SIG-M5 treated with dmso at 0.1 percent for 504 hours (cell line): ENCODE measurements at regions not wholly inside any gene's neighbourhood (a gene's known extent, or its start where the extent isn't known, plus 50 kb on each side); places are given as distances from the start of the nearest gene placed in this dataset.
"Not testable (repeated sequence)": the region's sequence is repeated elsewhere in the genome, so short reads cannot be mapped to it uniquely, and the experiment has no call there.

Source experiments
- DNase-seq: peaks from one replicate; lab custom pipeline; 2025; ENCODE audit not compliant: unreplicated experiment; lab: John Stamatoyannopoulos, UW

DNA sequence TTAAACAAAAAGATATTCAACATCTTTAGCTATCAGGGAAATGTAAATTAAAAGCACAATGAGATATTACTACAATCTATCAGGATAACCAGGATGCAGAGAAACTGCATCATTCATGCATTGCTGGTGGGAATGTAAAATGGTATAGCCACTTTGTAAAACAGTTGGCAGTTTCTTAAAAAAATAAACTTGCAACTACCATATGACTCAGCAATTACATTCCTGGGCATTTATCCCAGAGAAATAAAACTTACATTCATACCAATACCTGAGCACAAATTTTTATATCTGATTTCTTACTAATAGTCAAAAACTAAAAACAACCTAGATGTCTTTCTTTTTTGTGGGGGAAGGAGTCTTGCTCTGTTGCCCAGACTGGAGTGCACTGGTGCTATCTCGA, 190.3 kb upstream of the TAB2 start:
- DNase-seq: no peak

DNA sequence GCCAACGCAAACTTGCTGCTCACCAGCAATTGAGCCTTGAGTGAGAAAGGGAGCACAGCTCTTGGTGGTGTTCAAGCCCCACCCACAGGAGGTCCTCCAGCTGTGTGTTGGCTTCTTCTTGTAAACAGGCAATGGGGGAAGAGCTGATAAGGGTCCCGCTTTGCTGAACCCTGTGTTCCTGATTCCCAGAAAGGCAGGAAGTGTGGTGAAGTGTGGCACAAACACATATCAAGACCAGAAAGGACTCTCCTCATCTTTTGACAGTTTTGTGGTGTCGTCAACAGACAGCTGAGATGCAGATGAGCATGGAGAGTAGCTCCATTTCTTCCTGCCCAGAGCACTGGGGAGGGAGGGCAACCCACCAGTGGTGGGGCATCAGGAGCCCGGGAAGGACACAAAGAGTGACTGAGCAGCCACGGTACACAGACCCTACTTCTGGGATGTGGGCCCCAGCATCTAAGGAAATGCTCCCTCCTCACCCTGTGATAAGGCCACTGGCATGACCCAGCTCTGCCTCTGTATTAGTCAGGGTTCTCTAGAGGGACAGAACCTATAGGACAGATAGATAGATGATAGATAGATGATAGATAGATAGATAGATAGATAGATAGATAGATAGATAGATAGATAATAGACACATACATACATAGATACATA, 188.9 kb upstream of the TAB2 start:
- no peak for DNase-seq

DNA sequence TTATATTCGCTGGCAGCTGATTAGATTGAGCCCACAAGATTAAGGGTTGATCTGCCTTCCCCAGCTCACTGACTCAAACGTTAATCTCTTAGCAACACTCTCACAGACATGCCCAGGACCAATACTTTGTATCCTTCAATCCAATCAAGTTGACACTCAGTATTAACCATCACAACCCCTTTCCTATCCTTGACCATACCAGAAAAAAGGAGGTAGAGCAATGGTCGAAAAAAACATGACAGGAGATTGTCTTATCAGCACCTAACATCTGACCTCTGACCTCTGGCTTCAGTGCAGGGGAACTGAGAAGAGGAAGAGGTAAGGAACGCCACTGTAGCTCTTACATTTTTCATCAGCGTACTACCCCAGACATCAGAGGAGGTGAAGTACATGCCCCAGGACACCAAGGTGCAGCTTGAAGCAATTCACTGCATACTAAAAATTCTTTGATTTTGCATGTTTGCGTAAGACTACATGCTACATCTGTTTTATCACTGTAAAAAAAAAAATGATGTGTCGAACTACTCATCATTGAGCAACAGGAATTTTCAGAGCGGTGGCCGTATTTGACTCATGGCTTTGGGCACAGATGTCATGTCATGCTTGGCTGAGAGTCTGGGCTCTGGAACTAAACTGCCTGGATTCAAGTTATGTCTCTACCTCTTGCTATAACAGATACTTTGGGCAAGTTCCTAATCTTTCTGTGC, 188.0 kb upstream of the TAB2 start:
- DNase-seq: peak; percentile 63

DNA sequence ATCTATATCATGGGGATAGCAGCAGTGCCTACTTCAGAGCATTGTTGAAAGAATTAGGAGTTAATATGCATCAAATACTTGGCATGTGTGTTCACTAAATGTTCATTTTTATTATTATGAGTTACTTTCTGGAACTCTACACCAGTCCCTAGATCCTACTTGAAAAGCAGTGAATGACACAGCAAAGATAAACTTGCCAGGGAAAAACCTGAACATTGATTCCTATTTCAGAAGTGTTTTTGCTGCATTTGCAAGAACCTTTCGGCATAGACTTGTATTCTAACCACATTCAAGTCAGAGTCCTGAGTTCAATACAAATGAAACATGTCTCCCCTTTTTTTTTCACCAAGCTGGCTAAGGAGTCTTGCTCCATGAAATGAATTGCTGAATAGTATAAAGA, 187.4 kb upstream of the TAB2 start:
- no peak for DNase-seq

DNA sequence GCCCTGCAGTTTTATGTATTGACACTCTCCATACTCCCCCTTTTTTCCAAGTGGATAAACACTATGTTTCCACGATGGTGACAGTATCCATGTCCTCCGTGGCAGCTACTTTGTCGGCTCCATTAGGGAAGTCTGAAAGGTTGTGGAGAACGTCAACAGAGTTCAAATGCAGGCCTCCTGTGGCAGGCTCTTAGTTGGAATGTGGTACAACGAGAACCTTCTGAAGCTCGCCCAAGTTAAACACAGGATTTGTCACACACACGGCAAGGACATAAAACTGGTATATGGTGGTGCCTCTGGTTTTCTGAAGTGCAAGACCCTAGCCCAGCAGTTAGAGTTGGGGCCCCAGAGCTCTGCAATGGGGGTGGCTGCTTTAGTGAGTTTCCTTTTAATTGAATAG, 187.0 kb upstream of the TAB2 start:
- peak; percentile 17 for DNase-seq

DNA sequence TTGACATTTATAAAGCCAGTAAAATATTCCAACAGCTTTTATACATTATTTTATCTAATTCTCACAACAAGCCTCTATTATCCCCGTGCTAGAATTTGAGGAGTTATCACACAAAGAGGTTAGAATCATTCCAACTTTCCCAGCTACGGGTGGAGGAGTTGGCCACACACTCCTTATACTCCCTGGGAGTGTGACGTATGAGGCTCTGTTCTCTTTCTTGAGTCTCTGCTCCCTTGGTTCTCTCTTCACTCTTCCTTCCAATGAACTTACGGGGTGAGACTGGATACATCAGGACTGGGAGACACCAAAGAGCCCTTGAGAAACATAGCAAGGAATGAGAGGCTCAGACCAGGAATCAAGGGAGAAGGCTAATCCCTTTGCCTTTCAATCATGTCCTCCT, 185.6 kb upstream of the TAB2 start:
- DNase-seq: no peak

DNA sequence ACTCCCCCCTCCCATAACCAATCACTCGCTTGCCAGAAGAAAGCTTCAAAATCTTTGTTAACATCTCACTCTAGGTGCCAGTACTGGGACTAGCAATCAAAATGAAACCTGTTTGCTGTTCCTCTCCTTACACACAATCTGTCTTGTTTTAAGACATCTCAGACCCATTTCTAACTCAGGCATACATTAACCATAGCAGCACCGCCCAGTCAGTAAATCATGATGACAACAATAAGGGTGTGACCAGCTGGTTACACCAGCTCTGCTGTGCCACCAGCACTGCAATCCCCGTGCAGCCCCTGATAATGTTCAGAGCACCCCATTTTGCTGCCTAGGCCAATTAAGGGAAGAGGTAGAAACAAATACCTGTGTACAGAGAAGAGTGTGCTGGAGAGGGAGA, 185.2 kb upstream of the TAB2 start:
- DNase-seq: no peak

DNA sequence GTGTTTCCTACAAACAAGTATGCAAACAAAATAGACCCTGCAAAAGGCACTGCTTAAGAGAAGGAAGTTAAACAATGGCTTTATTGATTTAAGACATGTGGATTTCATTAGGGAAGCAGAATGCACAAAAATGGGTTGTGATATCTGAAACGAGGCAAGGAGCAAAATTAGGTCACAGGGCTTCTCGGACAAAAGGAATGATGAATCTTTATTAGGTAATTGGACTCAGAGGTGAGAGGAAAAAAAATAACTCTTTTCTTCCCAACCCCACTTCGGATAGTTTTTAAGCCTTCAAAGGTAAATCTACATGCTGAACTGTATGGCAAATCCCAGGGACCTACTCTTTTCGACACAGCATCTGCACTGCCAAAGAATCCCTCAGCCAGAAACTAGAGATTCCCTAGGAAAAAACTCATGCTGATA, 183.0 kb upstream of the TAB2 start:
- no peak for DNase-seq

DNA sequence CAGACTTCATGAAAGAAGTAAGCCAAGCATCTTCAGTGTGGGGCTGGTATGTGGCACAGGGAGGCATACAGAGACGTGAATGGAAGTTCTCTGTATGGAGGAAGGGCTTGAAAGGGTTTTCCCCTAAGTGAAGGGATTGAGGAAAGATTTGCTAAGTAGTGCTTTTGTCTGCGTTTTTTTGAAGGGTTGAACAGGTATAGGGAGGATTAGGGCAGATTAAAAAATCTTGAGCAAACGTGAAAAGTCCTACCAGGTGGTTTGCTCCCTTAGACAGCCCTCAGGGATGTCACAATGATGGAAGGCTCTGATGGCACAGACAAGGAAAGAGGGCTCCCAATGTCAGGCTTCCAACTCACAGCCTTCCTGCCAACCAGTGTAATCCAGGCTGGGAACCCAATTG, 181.7 kb upstream of the TAB2 start:
- DNase-seq: no peak

DNA sequence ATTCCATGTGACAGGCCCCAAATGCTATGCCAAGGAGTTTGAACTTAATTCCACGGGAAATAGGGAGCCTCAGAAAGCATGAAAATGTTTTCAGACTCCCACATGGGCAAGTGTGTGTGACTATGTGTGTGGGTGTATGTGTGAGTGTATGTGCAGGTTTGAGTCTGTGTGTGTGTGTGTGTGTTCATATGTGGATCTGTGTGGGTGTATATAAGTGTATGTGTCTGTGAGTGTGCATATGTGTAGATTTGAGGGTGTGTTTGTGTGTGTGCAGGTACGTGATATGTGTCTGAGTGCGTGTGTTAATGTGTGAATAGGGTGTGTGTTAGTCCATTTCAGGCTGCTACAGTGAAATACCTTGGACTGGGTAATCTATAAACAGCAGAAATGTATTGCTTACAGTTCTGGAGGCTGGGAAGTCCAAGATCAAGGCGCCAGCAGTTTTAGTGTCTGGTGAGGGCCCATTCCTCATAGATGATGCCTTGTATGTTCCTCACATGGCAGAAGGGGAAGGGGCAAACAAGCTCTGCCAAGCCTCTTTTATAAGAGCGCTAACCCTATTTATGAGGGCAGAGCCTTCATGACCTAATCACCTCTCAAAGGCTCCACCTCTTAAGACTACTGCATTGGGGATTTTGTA, 181.1 kb upstream of the TAB2 start:
- DNase-seq: no peak

DNA sequence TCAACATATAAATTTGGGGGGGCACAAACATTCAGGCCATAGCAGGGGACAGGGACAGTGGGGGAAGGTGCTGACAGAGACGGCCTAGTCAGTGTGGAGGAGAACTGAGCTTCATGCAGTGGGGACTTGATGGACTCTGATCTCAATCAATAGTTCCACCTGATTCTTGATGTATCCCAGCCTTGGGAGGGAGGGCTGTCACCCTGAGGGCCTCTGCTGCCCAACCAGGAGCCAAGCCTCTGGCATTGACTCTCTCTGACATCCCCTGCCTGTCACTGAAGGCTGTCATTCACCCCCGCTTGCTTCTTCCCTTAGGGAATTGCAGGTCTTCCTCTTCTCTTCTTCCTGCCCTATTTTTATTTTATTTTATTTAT, 180.6 kb upstream of the TAB2 start:
- no peak for DNase-seq

DNA sequence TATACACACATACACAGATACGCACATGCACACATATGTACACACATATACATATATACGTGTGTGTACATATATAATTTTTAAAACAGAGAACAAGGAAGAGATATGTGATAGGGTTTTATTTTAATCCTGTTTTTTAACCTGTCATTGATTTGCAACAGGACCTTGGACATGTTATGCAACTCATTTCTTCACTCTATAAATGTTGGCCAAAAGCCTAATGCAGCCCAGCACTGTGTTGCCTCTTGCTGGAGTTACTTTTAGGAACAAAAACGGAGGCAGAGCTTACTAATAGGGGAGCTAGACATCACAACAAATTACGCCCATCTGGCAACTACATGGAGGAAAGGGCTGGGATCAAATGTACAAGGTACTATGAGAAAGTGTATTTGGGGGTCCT, 179.9 kb upstream of the TAB2 start:
- no peak for DNase-seq

DNA sequence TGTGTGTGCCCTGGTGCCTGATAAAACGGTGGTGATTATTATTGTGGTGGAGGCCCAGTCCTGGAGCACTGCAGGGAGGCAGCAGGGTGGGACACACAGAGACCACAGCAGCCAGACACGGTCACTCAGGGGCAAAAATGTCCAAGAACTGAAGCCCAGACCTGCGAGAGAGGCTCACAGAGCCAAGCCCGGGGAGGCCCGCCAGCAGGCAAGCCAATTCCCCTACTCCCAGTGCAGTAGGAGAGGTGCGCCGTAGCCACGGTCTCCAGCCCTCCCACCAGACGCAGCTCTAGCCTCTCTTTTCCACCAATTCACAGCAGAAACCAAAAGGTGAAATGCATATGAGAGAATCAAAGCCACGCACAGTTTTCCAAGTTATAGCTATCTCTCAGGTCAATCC, 179.4 kb upstream of the TAB2 start:
- no peak for DNase-seq

DNA sequence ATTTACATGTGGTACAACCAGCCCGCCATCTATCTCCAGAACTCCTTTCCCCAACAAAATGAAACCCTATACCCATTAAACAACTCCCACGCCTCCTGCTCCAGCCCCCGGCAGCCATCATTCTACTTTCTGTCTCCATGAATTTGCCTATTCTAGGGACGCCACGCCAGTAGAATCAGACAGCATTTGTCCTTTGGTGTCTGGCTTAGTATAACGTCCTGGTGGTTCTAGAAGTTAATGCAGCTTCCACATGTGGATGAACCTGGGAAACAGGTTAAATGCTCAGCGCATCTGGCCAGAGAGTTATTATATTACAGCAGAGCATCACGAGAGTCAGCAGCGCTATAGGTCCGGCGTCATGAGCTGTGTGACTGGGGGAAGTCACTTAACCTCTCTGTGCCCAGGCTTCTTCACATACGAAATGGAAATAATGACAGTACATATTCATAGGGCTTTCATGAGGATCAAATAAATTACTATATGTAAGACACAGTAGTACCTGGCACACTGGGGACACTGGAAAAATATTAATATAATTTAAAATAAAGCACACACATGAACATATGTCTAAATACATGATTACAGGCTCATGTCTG, 178.7 kb upstream of the TAB2 start:
- no peak for DNase-seq

DNA sequence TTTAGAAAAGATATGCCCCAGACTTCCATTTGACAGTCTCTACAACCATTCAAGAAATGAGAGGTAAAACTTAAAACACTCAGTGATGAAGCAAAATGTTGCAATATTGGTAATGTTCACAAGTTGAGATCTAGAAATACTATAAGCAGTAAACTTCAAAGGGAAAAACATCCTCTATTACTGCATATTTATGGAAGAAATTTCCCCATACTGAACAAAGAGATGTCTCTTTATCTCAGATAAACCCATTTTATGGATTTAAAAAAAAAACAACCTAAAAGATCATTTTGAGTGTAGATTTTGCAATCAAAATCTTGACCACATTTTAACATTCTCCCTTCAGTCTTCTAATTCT, 177.8 kb upstream of the TAB2 start:
- DNase-seq: no peak

DNA sequence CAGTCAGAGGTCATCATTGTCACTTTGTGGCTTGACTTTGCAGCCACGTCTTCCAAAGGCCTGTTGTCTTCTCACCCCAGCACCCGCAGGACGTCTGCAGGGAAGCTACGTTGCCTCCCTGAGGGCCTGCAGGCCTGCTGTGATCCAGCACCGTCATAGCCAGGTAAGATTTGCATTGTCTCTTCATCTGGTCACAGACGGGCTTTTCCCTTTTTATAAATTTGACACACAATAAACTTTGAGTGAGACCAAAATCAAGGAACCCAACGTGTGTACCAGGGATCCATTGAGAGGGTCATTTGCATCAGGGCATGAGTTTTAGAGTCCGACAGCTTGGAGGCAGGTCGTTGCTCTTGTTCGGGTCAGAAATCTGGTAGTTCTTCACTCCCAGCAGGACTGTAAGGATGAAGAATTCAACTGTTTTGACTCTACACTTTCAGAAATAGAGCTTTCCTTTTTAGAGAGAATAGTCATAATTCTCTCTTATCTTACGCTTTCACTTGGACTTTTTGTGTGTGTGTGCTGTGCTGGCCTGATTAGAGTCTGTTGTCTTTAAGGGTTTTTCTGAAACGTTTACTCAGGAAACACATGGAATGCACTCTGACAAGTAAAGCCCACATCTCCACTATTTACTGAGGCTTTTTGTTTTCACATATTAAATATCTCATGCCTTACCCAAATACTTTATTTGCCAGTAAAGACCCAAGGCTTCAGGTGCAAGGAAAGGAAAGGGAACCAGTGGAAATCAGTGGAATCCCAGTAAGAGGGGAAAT, 177.2 kb upstream of the TAB2 start:
- no peak for DNase-seq

DNA sequence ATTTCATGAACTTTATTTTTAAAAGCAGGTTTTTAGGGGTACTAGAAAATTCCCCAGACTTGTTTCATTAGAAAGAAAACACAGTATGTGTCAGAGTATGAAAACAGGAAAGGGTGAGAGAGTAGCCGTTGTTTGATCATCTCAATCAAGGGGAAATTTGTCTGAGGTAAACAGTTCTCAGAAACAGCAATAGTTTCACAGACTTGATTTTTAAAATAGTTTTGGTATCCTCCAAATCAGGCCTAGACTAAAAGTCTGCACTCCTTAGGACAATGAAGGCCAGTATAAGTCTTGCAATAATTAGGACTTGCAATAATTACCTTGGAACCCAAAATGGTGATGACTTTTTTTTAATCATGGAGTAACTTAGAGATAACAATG, 176.6 kb upstream of the TAB2 start:
- no peak for DNase-seq

DNA sequence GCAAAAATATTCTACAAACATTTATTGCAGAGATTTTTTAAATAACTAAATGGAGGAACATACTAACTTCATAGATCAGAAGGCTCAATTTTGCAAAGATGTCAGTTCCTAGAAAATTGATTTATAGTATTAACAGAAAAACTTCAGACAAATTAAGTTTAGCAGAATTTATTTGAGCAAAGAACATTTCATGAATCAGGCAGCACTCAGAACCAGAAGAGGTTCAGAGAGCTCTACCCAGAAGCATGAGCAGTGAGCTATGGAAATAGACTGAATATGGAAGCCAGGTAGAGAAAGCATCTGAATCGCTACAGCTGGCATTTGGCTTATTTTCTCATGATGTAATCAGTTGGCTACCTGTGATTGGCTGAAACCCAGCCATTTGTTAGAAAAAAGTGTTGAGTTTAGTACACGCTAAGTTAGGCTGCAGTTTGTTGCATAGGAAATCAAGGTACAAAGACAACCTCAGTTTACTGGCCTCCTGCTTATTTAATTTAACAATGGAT, 174.5 kb upstream of the TAB2 start:
- no peak for DNase-seq

DNA sequence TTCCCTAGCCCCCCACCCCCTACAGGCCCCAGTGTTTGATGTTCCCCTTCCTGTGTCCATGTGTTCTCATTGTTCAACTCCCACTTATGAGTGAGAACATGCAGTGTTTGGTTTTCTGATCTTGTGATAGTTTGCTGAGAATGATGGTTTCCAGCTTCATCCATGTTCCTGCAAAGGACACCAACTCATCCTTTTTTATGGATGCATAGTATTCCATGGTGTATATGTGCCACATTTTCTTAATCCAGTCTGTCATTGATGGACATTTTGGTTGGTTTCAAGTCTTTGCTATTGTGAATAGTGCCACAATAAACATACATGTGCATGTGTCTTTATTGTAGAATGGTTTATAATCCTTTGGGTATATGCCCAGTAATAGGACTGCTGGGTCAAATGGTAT, 171.7 kb upstream of the TAB2 start:
- DNase-seq: not testable (repeated sequence)

DNA sequence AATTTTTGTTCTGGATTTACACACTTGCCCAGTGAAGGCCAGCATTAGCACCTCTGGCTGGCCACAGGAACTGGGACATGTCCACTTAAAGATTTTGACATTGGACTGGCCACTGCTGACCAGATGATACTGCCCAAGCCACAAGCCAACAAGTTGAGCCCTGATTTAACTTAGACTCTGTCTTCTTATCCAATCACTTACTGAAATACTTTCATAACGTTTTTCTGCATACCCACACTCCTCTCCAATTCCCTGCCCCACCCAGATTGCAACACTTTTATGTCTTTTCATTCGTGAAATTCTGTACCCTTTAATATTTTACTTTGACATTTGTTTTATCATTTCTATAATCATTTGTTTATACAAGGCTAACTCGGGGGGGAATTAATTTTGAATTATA, 170.3 kb upstream of the TAB2 start:
- DNase-seq: no peak

DNA sequence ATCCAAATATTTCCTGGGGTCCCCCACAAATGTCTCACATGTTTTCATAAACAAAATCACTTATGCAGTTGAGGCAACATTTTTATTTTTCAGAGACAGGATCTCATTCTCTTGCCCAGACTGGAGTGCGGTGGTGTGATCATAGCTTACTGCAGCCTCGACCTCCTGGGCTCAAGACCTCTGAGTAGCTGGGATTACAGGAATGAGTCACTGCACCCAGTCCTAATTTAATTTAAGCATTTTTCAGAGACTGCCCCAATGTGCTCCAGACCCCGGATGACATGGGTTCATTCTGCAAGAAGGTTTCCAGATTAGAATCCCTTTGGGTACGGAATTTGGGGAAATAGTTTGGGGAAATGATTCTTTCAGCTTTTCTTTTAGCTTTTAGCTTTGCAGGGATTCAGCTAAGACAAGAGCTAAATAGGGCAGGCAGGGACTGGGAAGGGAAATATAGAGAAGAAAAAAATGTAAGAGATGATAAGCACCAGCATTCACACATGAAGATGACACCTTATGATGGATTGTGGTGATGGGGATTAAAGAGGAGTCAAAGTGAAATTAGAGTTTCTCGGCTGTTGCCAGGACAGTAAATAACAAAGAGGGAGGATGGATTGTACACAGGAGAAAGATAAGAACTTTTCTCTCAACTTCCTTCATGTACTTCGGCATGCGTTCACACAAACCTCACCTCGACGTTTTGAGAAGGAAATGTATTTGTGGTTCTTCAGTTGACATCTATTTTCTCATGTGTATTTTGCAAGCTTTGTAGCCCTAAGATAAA, 169.4 kb upstream of the TAB2 start:
- no peak for DNase-seq
